ENCODE measurements at regions not wholly inside any gene's neighbourhood (a gene's known extent, or its start where the extent isn't known, plus 50 kb on each side); places are given as distances from the start of the nearest gene placed in this dataset.
"Not testable (repeated sequence)": the region's sequence is repeated elsewhere in the genome, so short reads cannot be mapped to it uniquely, and the experiment has no call there.

DNA sequence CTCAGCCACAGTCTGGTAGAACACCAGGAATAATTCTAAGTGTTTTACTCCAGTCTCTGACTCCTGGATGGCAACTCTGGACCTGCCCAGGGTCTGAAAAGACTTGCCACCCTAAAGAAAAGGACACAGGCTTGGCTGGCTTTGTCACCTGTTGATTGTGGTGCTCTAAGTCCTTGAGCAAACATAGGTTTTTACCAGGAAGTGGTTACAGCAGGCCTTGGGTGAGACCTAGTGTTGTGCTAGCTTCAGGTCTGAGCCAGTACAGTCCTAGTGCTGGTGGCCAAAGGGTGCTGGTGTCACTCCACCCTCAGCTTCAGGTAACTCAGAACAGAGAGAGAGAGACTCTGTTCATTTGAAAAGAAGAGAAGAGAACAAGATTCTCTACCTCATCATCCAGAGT, 1239.4 kb upstream of the CRIM1 start:
- Histone ChIP-seq H3K9me3 (no peaks in the 10 kb centered on the region), H3K36me3 (no peaks in the 10 kb centered on the region), H3K27ac (no peak overlapping the region), H3K27me3 (replicated peaks; ENCODE audit: insufficient read depth) (no peaks in the 10 kb centered on the region), H3K4me3 (no peak overlapping the region), H3K4me1 (replicated peaks) (no peaks in the 10 kb centered on the region)
- TF ChIP-seq POLR2AphosphoS5 (IDR thresholded peaks at IDR 0.05) (no peak), POLR2A (IDR thresholded peaks at IDR 0.05) (no peak)
- TF ChIP-seq, protein P1, sequence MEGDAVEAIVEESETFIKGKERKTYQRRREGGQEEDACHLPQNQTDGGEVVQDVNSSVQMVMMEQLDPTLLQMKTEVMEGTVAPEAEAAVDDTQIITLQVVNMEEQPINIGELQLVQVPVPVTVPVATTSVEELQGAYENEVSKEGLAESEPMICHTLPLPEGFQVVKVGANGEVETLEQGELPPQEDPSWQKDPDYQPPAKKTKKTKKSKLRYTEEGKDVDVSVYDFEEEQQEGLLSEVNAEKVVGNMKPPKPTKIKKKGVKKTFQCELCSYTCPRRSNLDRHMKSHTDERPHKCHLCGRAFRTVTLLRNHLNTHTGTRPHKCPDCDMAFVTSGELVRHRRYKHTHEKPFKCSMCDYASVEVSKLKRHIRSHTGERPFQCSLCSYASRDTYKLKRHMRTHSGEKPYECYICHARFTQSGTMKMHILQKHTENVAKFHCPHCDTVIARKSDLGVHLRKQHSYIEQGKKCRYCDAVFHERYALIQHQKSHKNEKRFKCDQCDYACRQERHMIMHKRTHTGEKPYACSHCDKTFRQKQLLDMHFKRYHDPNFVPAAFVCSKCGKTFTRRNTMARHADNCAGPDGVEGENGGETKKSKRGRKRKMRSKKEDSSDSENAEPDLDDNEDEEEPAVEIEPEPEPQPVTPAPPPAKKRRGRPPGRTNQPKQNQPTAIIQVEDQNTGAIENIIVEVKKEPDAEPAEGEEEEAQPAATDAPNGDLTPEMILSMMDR (IDR thresholded peaks at IDR 0.05), result no peak
- DNase-seq (ENCODE audit: low spot score), result no peak
- intact Hi-C loops (cut with DNase I), result no loop called here

DNA sequence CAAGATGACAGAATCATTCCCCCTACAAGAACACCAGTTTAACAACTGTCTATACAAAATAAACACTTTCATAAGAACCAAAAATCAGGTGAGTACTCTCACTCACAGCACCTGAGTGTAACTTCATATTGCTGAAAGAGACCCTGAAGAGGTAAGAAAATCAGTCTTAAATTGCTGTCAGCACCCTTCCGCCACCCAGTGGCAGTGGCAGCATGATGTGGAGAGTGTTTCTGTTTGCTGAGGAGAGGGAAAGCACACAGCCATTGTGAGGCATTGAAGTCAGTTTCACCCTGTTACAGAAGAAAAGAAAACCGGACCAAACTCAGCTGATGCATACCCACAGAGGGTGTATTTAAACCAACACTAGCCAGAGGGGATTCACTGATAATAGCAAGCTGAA, 1240.8 kb upstream of the CRIM1 start:
- TF ChIP-seq POLR2AphosphoS5 (IDR thresholded peaks at IDR 0.05) (no peak), POLR2A (IDR thresholded peaks at IDR 0.05) (no peak)
- TF ChIP-seq, protein P1 (IDR thresholded peaks at IDR 0.05), result no peak
- no peak overlapping the region for H3K27ac ChIP-seq
- intact Hi-C loops (cut with DNase I), result no loop called here
- H3K4me3 ChIP-seq, result no peak overlapping the region
- no peaks in the 10 kb centered on the region for H3K4me1 ChIP-seq (replicated peaks)
- H3K27me3 ChIP-seq (replicated peaks; ENCODE audit: insufficient read depth), result no peaks in the 10 kb centered on the region
- no peaks in the 10 kb centered on the region for H3K36me3 ChIP-seq
- WGBS, result 59% methylated on average over 2 of the region's 2 CpGs
- no peak for DNase-seq (ENCODE audit: low spot score)
- no peaks in the 10 kb centered on the region for H3K9me3 ChIP-seq

DNA sequence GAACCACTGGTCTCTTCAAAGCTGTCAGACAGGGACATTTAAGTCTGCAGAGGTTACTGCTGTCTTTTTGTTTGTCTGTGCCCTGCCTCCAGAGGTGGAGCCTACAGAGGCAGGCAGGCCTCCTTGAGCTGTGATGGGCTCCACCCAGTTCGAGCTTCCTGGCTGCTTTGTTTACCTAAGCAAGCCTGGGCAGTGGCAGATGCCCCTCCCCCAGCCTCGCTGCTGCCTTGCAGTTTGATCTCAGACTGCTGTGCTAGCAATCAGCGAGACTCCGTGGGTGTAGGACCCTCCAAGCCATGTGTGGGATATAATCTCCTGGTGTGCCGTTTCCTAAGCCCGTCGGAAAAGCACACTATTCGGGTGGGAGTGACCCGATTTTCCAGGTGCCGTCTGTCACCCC, 1243.2 kb upstream of the CRIM1 start:
- H3K4me3 ChIP-seq; DNase-seq (ENCODE audit: low spot score); H3K27ac ChIP-seq; H3K27me3 ChIP-seq (replicated peaks; ENCODE audit: insufficient read depth); intact Hi-C loops (cut with DNase I); H3K4me1 ChIP-seq (replicated peaks); H3K9me3 ChIP-seq; H3K36me3 ChIP-seq: not testable (repeated sequence)
- WGBS, result 86% methylated on average over 2 of the region's 10 CpGs

DNA sequence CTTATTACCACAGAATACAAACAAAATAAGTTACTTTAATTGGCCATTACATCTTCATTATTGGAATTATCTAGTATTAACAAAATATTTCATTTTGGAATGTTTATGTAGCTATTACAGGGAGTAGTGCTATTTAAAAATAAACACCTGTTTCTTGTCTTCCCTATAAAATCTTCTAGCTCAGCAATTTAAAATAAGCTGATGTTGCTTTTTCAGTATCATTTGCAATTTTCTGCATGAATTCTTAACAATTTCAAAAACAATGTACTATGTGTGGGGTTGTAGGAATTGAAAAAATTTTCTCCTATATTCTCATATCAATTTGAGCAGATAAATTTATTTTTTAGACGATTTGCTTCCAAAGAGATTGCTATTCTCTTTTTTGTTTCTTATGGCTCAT, 1251.3 kb upstream of the CRIM1 start:
- Histone ChIP-seq H3K4me3 (no peak overlapping the region), H3K9me3 (no peaks in the 10 kb centered on the region), H3K27ac (no peak overlapping the region), H3K27me3 (replicated peaks; ENCODE audit: insufficient read depth) (no peaks in the 10 kb centered on the region), H3K36me3 (no peaks in the 10 kb centered on the region), H3K4me1 (replicated peaks) (no peaks in the 10 kb centered on the region)
- WGBS, result 73% methylated on average over 1 of the region's 1 CpG
- no peak for DNase-seq (ENCODE audit: low spot score)
- TF ChIP-seq, protein P1 (IDR thresholded peaks at IDR 0.05), result no peak
- no peak for TF ChIP-seq POLR2AphosphoS5 (IDR thresholded peaks at IDR 0.05)
- TF ChIP-seq POLR2A (IDR thresholded peaks at IDR 0.05), result no peak
- intact Hi-C loops (cut with DNase I), result no loop called here

DNA sequence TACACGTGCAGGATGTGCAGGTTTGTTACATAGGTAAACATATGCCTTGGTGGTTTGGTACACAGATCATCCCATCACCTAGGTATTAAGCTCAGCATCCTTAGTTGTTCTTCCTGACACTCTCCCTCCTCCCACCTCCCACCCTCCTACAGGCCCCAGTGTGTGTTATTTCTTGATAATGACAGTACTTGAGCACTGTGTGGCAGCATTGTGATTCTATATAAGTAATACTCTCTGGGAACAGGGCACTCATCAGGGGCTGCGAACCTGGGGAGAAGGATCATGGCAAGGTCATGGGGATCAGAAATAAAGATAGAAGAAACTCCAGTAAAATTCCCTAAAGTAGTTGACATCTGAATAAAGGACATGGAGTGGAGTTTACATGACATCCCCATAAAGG, 1256.2 kb upstream of the CRIM1 start:
- no peak for TF ChIP-seq POLR2A (IDR thresholded peaks at IDR 0.05)
- no peak for TF ChIP-seq POLR2AphosphoS5 (IDR thresholded peaks at IDR 0.05)
- TF ChIP-seq, protein P1 (IDR thresholded peaks at IDR 0.05), result no peak
- Histone ChIP-seq H3K36me3 (no peaks in the 10 kb centered on the region), H3K27me3 (replicated peaks; ENCODE audit: insufficient read depth) (no peaks in the 10 kb centered on the region), H3K27ac (no peak overlapping the region), H3K4me1 (replicated peaks) (no peaks in the 10 kb centered on the region), H3K9me3 (no peaks in the 10 kb centered on the region), H3K4me3 (no peak overlapping the region)
- intact Hi-C loops (cut with DNase I), result no loop called here
- DNase-seq (ENCODE audit: low spot score), result no peak
- WGBS, result 78% methylated on average over 2 of the region's 2 CpGs

All from prostate gland (tissue), 2 donors.